IPS-20b (cell line): ENCODE measurements at regions not wholly inside any gene's neighbourhood (a gene's known extent, or its start where the extent isn't known, plus 50 kb on each side); places are given as distances from the start of the nearest gene placed in this dataset.

Experiments
- H3K27ac ChIP-seq: one replicate; pipeline ENCODE4 v1.5.1; 2013; ENCODE audit warnings: low read length
- H3K27me3 ChIP-seq: 2 replicates; pipeline ENCODE4 v1.6.1; 2013; ENCODE audit warnings: mild to moderate bottlenecking, low read length, inconsistent platforms; ENCODE audit not compliant: insufficient read depth
- H3K36me3 ChIP-seq: 2 replicates; pipeline ENCODE4 v1.6.1; 2013; ENCODE audit warnings: low read depth, mild to moderate bottlenecking, inconsistent platforms, low read length, moderate library complexity; ENCODE audit not compliant: insufficient read depth
- H3K4me1 ChIP-seq: 2 replicates; pipeline ENCODE4 v1.6.1; 2013; ENCODE audit warnings: mild to moderate bottlenecking, control low read depth, inconsistent platforms, low read length, moderate library complexity; ENCODE audit not compliant: insufficient read depth
- H3K4me3 ChIP-seq: 2 replicates; pipeline ENCODE4 v1.5.1; 2013; ENCODE audit warnings: mild to moderate bottlenecking, low read length, inconsistent platforms
- H3K9ac ChIP-seq: 2 replicates; pipeline ENCODE4 v1.6.1; 2013; ENCODE audit warnings: low read depth, mild to moderate bottlenecking, inconsistent platforms, low read length, moderate library complexity
- H3K9me3 ChIP-seq: 2 replicates; pipeline ENCODE4 v1.6.1; 2013; ENCODE audit warnings: mild to moderate bottlenecking, low read depth, low read length, inconsistent platforms; ENCODE audit not compliant: insufficient read depth

- H3K4me1 ChIP-seq, result peaks cover 3% of the 10 kb centered on the region; the same call in 1 of the 2 replicates
These were observed 113.1 kb upstream of the IGFBP3 start for GRCh38 chr7:46034056-46034768.

GRCh38 chr7:46033592-46033991, 112.5 kb upstream of the IGFBP3 start:
- no peaks in the 10 kb centered on the region for H3K36me3 ChIP-seq
- H3K27ac ChIP-seq, result no peak overlapping the region
- H3K9ac ChIP-seq, result no peak overlapping the region

More at GRCh38 chr7:46034056-46034768, 113.1 kb upstream of the IGFBP3 start:
- H3K36me3 ChIP-seq, result no peaks in the 10 kb centered on the region
- no peak overlapping the region for H3K4me3 ChIP-seq
- no peak overlapping the region for H3K27ac ChIP-seq
- no peaks in the 10 kb centered on the region for H3K27me3 ChIP-seq
- H3K9ac ChIP-seq, result no peak overlapping the region
- H3K9me3 ChIP-seq, result no peaks in the 10 kb centered on the region

GRCh38 chr7:46032942-46033341, 111.9 kb upstream of the IGFBP3 start:
- H3K4me3 ChIP-seq, result no peak overlapping the region
- H3K27ac ChIP-seq, result no peak overlapping the region
- no peaks in the 10 kb centered on the region for H3K27me3 ChIP-seq
- H3K9me3 ChIP-seq, result no peaks in the 10 kb centered on the region
- no peak overlapping the region for H3K9ac ChIP-seq
- H3K36me3 ChIP-seq, result no peaks in the 10 kb centered on the region
- H3K4me1 ChIP-seq, result peaks cover 3% of the 10 kb centered on the region; the same call in 1 of the 2 replicates

More at GRCh38 chr7:46033592-46033991, 112.5 kb upstream of the IGFBP3 start:
- H3K4me1 ChIP-seq, result peaks cover 3% of the 10 kb centered on the region; the same call in 1 of the 2 replicates
- H3K4me3 ChIP-seq, result no peak overlapping the region
- H3K9me3 ChIP-seq, result no peaks in the 10 kb centered on the region
- no peaks in the 10 kb centered on the region for H3K27me3 ChIP-seq

DNA sequence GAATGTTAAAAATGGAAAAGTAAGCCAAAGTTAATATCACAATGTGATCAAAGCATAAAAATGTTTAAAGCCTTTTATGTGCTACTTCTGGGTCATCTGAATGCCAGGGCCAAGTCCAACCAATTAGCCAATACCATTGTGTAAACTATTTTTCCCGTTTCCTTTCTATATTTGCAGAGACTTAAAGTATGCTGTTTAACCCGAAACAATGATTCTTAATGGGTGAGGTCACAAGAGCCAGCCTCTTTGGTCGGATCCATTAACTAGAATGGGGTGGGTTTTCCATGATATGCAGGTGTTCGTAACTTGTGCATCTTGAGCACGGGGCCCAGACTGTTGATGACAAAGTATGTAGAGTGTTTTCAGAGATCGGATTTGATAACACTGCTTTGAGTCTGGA, 111.3 kb upstream of the IGFBP3 start:
- no peaks in the 10 kb centered on the region for H3K9me3 ChIP-seq
- no peak overlapping the region for H3K4me3 ChIP-seq
- H3K27me3 ChIP-seq, result no peaks in the 10 kb centered on the region
- no peak overlapping the region for H3K27ac ChIP-seq
- H3K4me1 ChIP-seq, result peaks cover 3% of the 10 kb centered on the region; the same call in 1 of the 2 replicates
- H3K9ac ChIP-seq, result no peak overlapping the region
- H3K36me3 ChIP-seq, result no peaks in the 10 kb centered on the region

GRCh38 chr7:46029111-46029704, 108.1 kb upstream of the IGFBP3 start:
- no peaks in the 10 kb centered on the region for H3K36me3 ChIP-seq
- H3K27ac ChIP-seq, result no peak overlapping the region
- no peaks in the 10 kb centered on the region for H3K9me3 ChIP-seq
- H3K4me3 ChIP-seq, result no peak overlapping the region
- H3K27me3 ChIP-seq, result no peaks in the 10 kb centered on the region
- no peak overlapping the region for H3K9ac ChIP-seq
- peaks cover 3% of the 10 kb centered on the region; the same call in 1 of the 2 replicates for H3K4me1 ChIP-seq

DNA sequence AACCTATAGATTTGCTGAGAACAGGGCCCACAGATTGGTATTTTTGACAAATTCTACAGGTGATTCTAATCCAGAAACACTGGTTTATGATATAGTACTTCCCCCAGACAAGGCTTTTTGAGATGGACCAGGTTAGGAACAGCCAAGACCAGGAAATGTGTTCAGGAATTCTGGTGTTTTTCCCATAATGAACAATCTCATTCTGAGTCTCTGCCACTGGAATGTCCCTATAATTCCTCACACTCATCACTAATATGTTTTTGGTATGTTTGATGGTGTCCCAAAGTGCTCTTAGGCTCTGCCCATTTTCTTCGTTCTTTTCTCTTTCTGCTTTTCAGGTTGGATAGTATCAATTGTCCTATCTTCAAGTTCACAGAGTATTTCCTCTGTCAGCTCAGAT, 107.2 kb upstream of the IGFBP3 start:
- Histone ChIP-seq H3K9me3 (no peaks in the 10 kb centered on the region), H3K4me1 (peaks cover 3% of the 10 kb centered on the region; the same call in 1 of the 2 replicates), H3K4me3 (no peak overlapping the region), H3K36me3 (no peaks in the 10 kb centered on the region), H3K27ac (no peak overlapping the region), H3K27me3 (no peaks in the 10 kb centered on the region), H3K9ac (no peak overlapping the region)

DNA sequence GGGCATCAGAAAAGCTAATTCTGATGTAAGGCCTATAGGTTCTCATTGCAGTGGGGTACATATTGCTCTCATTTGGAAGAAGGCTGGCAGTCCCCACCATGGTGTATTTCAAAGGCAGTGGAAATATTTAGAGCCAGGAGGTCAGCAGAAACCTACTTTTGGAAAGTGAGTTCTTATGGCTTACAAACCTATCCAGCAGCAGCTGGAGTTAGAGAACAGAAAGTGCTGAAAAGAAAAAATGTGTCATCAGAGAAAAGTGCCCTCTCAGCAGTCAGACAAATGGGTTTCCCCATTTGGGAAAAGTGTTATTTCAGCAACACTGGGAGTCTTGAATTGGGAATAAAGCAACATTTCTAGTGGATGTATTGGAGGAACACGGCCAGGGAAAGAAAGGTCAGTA, 105.7 kb upstream of the IGFBP3 start:
- H3K4me3 ChIP-seq, result no peak overlapping the region
- no peak overlapping the region for H3K27ac ChIP-seq
- H3K4me1 ChIP-seq, result peaks cover 3% of the 10 kb centered on the region; the same call in 1 of the 2 replicates

GRCh38 chr7:46024263-46024916, 103.3 kb upstream of the IGFBP3 start:
- no peak overlapping the region for H3K4me3 ChIP-seq
- no peak overlapping the region for H3K9ac ChIP-seq
- no peaks in the 10 kb centered on the region for H3K9me3 ChIP-seq
- no peak overlapping the region for H3K27ac ChIP-seq
- H3K27me3 ChIP-seq, result no peaks in the 10 kb centered on the region
- H3K4me1 ChIP-seq, result peaks cover 2% of the 10 kb centered on the region; the same call in 1 of the 2 replicates
- no peaks in the 10 kb centered on the region for H3K36me3 ChIP-seq

More for the DNA sequence above, 105.7 kb upstream of the IGFBP3 start:
- H3K9me3 ChIP-seq, result no peaks in the 10 kb centered on the region
- no peaks in the 10 kb centered on the region for H3K27me3 ChIP-seq
- no peaks in the 10 kb centered on the region for H3K36me3 ChIP-seq
- H3K9ac ChIP-seq, result no peak overlapping the region

GRCh38 chr7:46022397-46022796, 101.3 kb upstream of the IGFBP3 start:
- Histone ChIP-seq H3K27me3 (no peaks in the 10 kb centered on the region), H3K9me3 (no peaks in the 10 kb centered on the region), H3K9ac (no peak overlapping the region), H3K27ac (no peak overlapping the region), H3K4me3 (no peak overlapping the region), H3K36me3 (no peaks in the 10 kb centered on the region), H3K4me1 (no peaks in the 10 kb centered on the region)

DNA sequence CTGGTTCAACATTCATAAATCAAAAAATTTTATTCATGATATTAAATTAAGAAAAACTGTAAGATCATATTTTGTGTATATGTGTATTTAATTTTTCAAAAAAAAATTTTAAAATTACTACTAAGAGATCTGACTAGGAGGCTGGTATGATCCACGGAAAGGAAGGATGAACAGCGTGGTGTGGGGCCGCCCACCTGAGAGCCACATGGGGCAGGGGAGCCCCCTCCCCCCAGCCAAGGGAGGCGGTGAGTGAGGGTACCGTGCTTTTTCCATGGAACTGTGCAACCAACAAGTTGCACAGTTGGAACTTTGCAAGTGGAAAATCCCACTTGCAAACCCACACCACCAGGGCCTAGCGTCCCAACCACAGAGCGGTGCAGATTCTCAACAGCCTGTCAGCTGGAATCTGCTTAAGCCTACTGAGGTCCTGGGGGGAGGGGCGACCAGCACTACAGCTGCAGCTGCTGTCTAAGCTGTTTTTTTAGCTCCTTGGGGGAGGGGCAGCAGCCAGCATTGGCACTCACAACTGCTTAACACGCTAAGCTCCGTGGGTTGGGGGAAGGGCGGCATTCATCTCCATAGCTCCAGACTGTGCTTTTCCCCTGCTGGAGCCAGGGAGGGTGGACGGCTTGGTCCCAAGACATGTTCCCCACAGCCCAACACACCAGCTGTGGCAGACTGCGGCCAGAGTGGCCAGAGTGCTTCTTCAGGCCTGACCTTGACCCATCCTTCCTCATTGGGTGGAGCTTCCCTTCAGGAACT, 94.2 kb upstream of the IGFBP3 start:
- Histone ChIP-seq H3K36me3 (no peaks in the 10 kb centered on the region), H3K27me3 (no peaks in the 10 kb centered on the region), H3K27ac (no peak overlapping the region), H3K9ac (no peak overlapping the region), H3K4me3 (peak overlapping the region; percentile 12; the same call in 1 of the 2 replicates), H3K4me1 (peaks cover 8% of the 10 kb centered on the region; the same call in 1 of the 2 replicates), H3K9me3 (no peaks in the 10 kb centered on the region)

GRCh38 chr7:46011501-46011900, 90.4 kb upstream of the IGFBP3 start:
- Histone ChIP-seq H3K27ac (no peak overlapping the region), H3K4me1 (peaks cover 8% of the 10 kb centered on the region; the same call in 1 of the 2 replicates), H3K4me3 (no peak overlapping the region), H3K9me3 (no peaks in the 10 kb centered on the region), H3K9ac (no peak overlapping the region), H3K36me3 (no peaks in the 10 kb centered on the region), H3K27me3 (no peaks in the 10 kb centered on the region)
